GM19467 (cell line): ENCODE measurements at regions not wholly inside any gene's neighbourhood (a gene's known extent, or its start where the extent isn't known, plus 50 kb on each side); places are given as distances from the start of the nearest gene placed in this dataset.

Source experiments
- ATAC-seq: cut with Tn5 transposase; IDR thresholded peaks from one replicate; pipeline ENCODE4 v1.9.1; 2021; ENCODE audit warnings: mild to moderate bottlenecking, moderate library complexity; ENCODE audit not compliant: unreplicated experiment

GRCh38 chr9:21561502-21561901 lies 79.4 kb upstream of the IFNE start:
- no peak for ATAC-seq

GRCh38 chr9:21564175-21564574 lies 82.1 kb upstream of the IFNE start:
- no peak for ATAC-seq

GRCh38 chr9:21565155-21565554 lies 83.0 kb upstream of the IFNE start:
- no peak for ATAC-seq

GRCh38 chr9:21567926-21568325 lies 85.8 kb upstream of the IFNE start:
- no peak for ATAC-seq

- ATAC-seq: no peak
Observed at GRCh38 chr9:21568484-21568883, 86.4 kb upstream of the IFNE start.

- no peak for ATAC-seq
Observed at GRCh38 chr9:21569721-21570120, 87.6 kb upstream of the IFNE start.

- ATAC-seq: no peak
Observed at GRCh38 chr9:21570643-21571275, 88.6 kb upstream of the IFNE start.

GRCh38 chr9:21574261-21574660 lies 92.1 kb upstream of the IFNE start:
- no peak for ATAC-seq

- no peak for ATAC-seq
Observed at GRCh38 chr9:21576331-21577189, 94.4 kb upstream of the IFNE start.

- no peak for ATAC-seq
Observed at GRCh38 chr9:21579247-21579671, 97.1 kb upstream of the IFNE start.

- ATAC-seq: no peak
Observed at GRCh38 chr9:21579743-21580142, 97.6 kb upstream of the IFNE start.

- no peak for ATAC-seq
Observed at GRCh38 chr9:21580636-21581378, 98.7 kb upstream of the IFNE start.

GRCh38 chr9:21583628-21584377 lies 101.7 kb upstream of the IFNE start:
- no peak for ATAC-seq

- no peak for ATAC-seq
Observed at GRCh38 chr9:21584890-21585289, 102.8 kb upstream of the IFNE start.

GRCh38 chr9:21585756-21586752 lies 103.9 kb upstream of the IFNE start:
- ATAC-seq: no peak

- ATAC-seq: no peak
Observed at GRCh38 chr9:21589344-21590056, 107.4 kb upstream of the IFNE start.

- ATAC-seq: no peak
Observed at GRCh38 chr9:21590058-21590996, 108.2 kb upstream of the IFNE start.
